ENCODE measurements at regions not wholly inside any gene's neighbourhood (a gene's known extent, or its start where the extent isn't known, plus 50 kb on each side); places are given as distances from the start of the nearest gene placed in this dataset.

DNA sequence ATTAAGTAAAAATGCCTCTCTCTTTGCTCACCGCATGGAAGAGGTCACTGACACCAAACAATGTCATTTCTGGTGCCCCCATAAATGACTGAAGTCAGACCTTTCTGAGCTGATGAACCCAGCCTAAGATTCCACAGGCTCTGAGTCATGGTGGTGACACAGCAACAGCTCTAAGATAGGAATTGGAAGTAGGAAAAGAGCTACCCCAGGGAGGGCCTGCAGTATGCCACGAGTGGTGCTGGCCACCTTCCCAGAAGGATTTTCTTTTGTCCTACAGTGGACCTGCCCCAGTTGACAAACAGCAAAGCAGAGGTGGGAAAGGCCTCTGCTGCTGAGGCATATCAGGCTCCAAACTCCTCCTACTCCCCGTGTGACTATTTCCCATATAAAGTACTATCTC lies 208.1 kb downstream of the MINAR1 start:
- TF ChIP-seq, protein P1, sequence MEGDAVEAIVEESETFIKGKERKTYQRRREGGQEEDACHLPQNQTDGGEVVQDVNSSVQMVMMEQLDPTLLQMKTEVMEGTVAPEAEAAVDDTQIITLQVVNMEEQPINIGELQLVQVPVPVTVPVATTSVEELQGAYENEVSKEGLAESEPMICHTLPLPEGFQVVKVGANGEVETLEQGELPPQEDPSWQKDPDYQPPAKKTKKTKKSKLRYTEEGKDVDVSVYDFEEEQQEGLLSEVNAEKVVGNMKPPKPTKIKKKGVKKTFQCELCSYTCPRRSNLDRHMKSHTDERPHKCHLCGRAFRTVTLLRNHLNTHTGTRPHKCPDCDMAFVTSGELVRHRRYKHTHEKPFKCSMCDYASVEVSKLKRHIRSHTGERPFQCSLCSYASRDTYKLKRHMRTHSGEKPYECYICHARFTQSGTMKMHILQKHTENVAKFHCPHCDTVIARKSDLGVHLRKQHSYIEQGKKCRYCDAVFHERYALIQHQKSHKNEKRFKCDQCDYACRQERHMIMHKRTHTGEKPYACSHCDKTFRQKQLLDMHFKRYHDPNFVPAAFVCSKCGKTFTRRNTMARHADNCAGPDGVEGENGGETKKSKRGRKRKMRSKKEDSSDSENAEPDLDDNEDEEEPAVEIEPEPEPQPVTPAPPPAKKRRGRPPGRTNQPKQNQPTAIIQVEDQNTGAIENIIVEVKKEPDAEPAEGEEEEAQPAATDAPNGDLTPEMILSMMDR (conservative IDR thresholded peaks at IDR 0.05; ENCODE audit: low read depth, low read length), result no peak
- no peak for TF ChIP-seq EZH2 (IDR thresholded peaks at IDR 0.05; ENCODE audit: low read length, unreplicated experiment)

All from PC-3 (cell line).